ENCODE measurements at regions not wholly inside any gene's neighbourhood (a gene's known extent, or its start where the extent isn't known, plus 50 kb on each side); places are given as distances from the start of the nearest gene placed in this dataset.
"Not testable (repeated sequence)": the region's sequence is repeated elsewhere in the genome, so short reads cannot be mapped to it uniquely, and the experiment has no call there.

GRCh38 chr4:15294832-15295231 lies 133.0 kb upstream of the C1QTNF7 start:
- DNase-seq, result no peak

GRCh38 chr4:15295421-15296162 lies 132.2 kb upstream of the C1QTNF7 start:
- no peak for DNase-seq

- DNase-seq, result no peak
Measured at GRCh38 chr4:15297344-15297743, 130.5 kb upstream of the C1QTNF7 start.

GRCh38 chr4:15299627-15300026 lies 128.2 kb upstream of the C1QTNF7 start:
- no peak for DNase-seq

GRCh38 chr4:15303052-15303641 lies 124.7 kb upstream of the C1QTNF7 start:
- no peak for DNase-seq

- DNase-seq, result no peak
Measured at GRCh38 chr4:15314974-15315373, 112.9 kb upstream of the C1QTNF7 start.

- DNase-seq, result no peak
Measured at GRCh38 chr4:15317246-15317645, 110.6 kb upstream of the C1QTNF7 start.

GRCh38 chr4:15318621-15319348 lies 109.0 kb upstream of the C1QTNF7 start:
- no peak for DNase-seq

- no peak for DNase-seq
Measured at GRCh38 chr4:15320121-15320678, 107.6 kb upstream of the C1QTNF7 start.

GRCh38 chr4:15322006-15322405 lies 105.8 kb upstream of the C1QTNF7 start:
- DNase-seq, result no peak

- DNase-seq, result no peak
Measured at GRCh38 chr4:15325987-15326386, 101.8 kb upstream of the C1QTNF7 start.

- no peak for DNase-seq
Measured at GRCh38 chr4:15327311-15328298, 100.2 kb upstream of the C1QTNF7 start.

- DNase-seq, result no peak
Measured at GRCh38 chr4:15331930-15332329, 95.9 kb upstream of the C1QTNF7 start.

- no peak for DNase-seq
Measured at GRCh38 chr4:15332377-15332776, 95.5 kb upstream of the C1QTNF7 start.

GRCh38 chr4:15333692-15334633 lies 93.9 kb upstream of the C1QTNF7 start:
- DNase-seq, result no peak

- DNase-seq, result no peak
Measured at GRCh38 chr4:15336410-15337167, 91.2 kb upstream of the C1QTNF7 start.

GRCh38 chr4:15337168-15337657 lies 90.6 kb upstream of the C1QTNF7 start:
- not testable (repeated sequence) for DNase-seq

GRCh38 chr4:15339737-15340136 lies 88.1 kb upstream of the C1QTNF7 start:
- DNase-seq, result no peak

- DNase-seq, result no peak
Measured at GRCh38 chr4:15340332-15340731, 87.5 kb upstream of the C1QTNF7 start.
